Endothelial cell of hepatic sinusoid (primary cell): ENCODE measurements at regions not wholly inside any gene's neighbourhood (a gene's known extent, or its start where the extent isn't known, plus 50 kb on each side); places are given as distances from the start of the nearest gene placed in this dataset.

Source experiments
- in situ Hi-C: cut with HindIII; loops from 2 replicates; pipeline ENCODE4 v1.10.0; 2017; ENCODE audit warnings: low sequenced_read_pairs

GRCh38 chr16:56140645-56141044, 50.6 kb upstream of the GNAO1 start:
- in situ Hi-C loops = no loop called here

DNA sequence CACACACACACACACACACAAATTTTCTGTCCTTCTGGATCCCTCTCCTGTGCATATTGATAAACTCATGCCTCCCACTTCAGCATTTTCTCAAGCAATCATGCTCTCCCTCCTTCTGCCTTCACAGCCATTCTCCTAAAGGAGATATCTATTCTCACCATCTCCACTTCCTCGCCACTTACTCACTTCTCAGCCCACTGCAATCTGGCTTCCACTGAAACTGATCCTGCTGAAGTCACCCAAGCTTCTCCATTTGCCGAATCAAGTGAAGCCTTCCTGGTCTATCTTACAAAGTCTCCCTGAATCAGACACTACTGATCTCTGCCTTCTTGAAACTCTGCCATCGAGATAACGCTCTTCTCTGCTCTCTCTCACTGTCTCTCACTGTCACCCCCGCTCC, 54.0 kb upstream of the GNAO1 start:
- in situ Hi-C loops = no loop called here

DNA sequence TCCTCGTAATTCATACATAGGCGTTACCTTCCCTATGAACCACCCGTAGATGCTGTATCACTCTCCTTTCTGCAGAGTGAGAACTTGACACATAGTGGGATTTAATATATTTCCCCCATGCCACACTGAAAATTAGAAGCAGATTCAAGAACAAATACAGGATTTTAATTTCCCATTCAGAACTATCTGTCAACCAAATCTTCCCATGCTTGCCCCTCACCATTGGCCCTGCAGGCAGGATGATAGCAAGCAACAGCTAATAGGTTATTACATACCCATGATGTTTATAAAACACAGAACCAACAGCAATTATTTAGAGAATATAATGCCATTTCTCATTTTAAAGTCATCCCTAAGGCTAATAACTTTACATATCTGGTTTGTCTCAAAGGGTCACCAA, 55.0 kb upstream of the GNAO1 start:
- in situ Hi-C loops = no loop called here

DNA sequence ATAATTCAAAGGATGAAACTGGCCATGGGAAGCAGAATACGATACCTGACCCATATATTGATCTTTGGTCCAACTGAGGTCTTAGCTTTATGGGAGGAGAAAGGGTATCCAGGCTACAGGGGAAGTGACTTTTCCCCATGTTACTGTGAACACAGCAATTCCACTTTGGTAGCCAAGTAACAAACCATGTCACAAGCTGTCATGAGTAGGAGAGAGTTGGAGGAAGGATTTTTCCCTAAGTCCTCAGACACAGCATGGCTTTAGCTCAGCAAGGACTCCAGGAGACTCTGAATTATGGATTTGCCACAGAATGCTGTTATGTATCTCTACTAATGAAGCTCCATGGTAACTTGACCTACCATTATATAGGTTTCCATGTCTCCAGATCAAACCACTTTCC, 56.5 kb upstream of the GNAO1 start:
- in situ Hi-C loops = no loop called here

- in situ Hi-C loops = no loop called here
Observed at GRCh38 chr16:56125922-56126321, 65.4 kb upstream of the GNAO1 start.

DNA sequence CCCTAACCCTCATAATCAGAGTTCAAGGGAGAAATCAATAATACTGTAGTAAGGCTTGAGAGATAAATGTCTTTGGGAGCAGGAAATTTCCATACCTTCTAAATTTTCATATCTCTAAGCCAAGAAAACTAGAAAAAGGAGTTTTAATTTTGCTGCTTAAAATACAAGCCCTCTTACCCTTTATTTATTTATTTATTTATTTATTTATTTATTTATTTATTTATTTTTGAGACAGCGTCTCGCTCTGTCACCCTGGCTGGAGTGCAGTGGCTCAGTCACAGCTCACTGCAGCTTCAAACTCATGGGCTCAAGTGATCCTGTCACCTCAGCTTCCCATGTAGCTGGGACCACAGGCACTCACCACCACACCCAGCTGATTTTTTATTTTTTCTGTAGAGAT, 69.0 kb upstream of the GNAO1 start:
- in situ Hi-C loops = loop anchor here (25.0 kb wide), 1 partner anchor 360 kb away; no protein-coding TSS in a partner anchor

DNA sequence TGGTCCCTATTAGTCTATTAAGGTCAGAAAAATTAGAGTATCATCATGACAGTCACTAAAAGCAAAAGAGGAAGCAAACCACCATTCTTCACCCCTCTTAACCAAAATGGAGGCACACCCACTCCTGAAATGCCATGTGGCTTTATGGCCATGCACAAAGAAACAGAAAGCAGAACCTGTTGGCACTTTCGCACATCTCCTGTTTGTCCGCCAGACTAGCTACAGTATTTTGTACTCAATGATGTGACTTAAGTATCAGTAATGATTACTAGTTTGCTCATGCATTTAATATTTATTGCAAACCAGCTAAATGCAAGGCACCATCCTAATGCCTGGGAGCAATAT, 70.2 kb upstream of the GNAO1 start:
- in situ Hi-C loops = loop anchor here (25.0 kb wide), 1 partner anchor 359 kb away; no protein-coding TSS in a partner anchor

DNA sequence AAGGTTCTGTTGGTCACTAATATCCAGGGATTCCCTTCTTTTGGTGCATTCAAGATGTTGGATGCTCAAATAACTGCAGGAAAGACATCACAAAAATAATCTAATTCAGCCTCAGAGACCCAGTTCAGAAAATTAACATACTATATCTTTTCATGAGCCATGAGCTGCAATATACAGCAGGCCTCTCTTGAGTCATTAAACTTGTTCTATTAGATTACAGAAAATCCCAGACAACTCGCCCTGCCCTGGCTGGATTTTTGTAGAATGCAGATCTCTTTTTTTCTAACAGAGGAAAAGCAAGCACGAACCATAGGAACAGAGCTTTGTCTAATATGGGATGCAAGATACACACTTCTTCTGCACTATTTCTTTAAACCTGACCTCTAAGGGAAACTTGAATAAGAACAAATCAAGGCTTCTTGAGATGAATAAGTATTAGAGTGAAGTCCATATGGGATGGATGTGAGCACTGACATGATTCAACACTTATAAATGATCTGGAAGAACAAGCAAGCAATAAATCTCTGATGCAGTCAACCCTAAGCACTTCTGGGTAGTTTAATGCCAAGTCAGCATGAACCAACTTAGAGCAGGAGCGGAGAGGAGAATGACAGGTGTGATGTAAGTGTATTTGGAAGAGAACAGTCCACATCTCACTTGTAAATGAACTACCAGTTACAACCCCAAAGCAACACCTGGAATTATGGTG, 70.7 kb upstream of the GNAO1 start:
- in situ Hi-C loops = loop anchor here (25.0 kb wide), 1 partner anchor 358 kb away; no protein-coding TSS in a partner anchor

GRCh38 chr16:56119133-56119532, 72.2 kb upstream of the GNAO1 start:
- in situ Hi-C loops = loop anchor here (25.0 kb wide), 1 partner anchor 357 kb away; no protein-coding TSS in a partner anchor

GRCh38 chr16:56116577-56116964, 74.7 kb upstream of the GNAO1 start:
- in situ Hi-C loops = loop anchor here (25.0 kb wide), 1 partner anchor 354 kb away; no protein-coding TSS in a partner anchor

- in situ Hi-C loops = loop anchor here (25.0 kb wide), 1 partner anchor 354 kb away; no protein-coding TSS in a partner anchor
Observed at GRCh38 chr16:56115817-56116576, 75.3 kb upstream of the GNAO1 start.

DNA sequence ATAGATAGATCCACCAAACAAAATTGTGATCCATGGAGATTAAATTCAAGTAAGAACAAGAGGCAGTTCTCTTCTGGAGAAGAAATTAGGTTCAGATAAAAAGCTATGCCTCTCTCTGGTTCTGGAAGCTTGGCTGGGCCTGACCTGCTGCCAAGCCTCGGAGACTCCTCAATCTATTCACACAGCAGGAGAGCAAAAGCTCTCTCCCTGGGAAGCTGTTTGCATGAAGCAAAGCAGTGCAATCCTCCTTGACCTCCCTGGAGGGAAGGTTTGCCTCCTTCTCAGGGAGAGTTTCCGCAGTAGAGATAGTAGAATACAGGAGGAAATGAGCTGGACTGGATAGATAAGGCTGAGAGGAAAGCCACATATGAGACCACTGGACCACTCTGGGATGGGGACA, 78.1 kb upstream of the GNAO1 start:
- in situ Hi-C loops = loop anchor here (25.0 kb wide), 1 partner anchor 351 kb away; no protein-coding TSS in a partner anchor

DNA sequence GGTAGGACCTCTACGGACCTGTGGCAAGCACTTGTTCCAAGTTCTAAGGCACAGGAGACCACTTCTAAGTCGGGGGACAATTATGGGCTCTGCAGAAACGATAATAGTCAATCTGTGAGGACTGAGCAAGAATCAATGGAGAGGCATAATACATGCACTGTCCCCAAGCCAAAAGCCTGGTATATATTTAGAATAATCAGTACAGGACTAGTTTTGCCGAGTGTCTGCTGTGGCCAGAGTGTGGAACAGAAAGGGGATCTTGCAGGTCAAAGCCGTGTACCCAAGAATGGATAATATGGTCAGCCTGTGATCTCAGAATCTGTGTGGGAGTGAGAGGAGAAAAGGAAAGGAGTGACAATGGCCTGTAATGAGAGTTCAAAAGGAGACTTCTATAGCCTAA, 80.2 kb upstream of the GNAO1 start:
- in situ Hi-C loops = loop anchor here (25.0 kb wide), 1 partner anchor 349 kb away; no protein-coding TSS in a partner anchor

- in situ Hi-C loops = loop anchor here (25.0 kb wide), 1 partner anchor 348 kb away; no protein-coding TSS in a partner anchor
Observed at GRCh38 chr16:56109994-56110393, 81.3 kb upstream of the GNAO1 start.

- in situ Hi-C loops = loop anchor here (25.0 kb wide), 1 partner anchor 347 kb away; no protein-coding TSS in a partner anchor
Observed at GRCh38 chr16:56109205-56109604, 82.1 kb upstream of the GNAO1 start.

DNA sequence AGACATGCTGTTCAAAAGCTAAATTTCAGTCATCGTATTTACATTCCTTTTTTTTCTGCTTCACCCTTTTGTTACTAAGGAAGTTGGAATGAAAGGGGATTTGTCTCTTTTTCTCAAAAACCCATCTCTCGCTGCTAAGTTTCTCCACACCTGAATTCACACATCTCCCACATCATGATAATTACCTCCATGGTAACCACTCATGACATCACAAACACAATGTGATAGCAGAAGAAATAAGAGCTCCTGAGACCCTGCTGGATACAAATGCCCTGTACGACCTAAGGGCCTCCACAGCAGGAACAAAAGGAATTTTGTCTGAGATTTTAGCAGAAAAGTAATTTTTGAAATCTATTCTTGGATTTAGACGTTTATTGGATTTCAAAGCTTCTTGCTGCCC, 82.6 kb upstream of the GNAO1 start:
- in situ Hi-C loops = loop anchor here (25.0 kb wide), 1 partner anchor 346 kb away; no protein-coding TSS in a partner anchor

GRCh38 chr16:56108056-56108471, 83.2 kb upstream of the GNAO1 start:
- in situ Hi-C loops = loop anchor here (25.0 kb wide), 1 partner anchor 346 kb away; no protein-coding TSS in a partner anchor

GRCh38 chr16:56106527-56106926, 84.8 kb upstream of the GNAO1 start:
- in situ Hi-C loops = loop anchor here (25.0 kb wide), 1 partner anchor 344 kb away; no protein-coding TSS in a partner anchor

GRCh38 chr16:56102906-56103305, 88.4 kb upstream of the GNAO1 start:
- in situ Hi-C loops = loop anchor here (25.0 kb wide), 1 partner anchor 341 kb away; no protein-coding TSS in a partner anchor

DNA sequence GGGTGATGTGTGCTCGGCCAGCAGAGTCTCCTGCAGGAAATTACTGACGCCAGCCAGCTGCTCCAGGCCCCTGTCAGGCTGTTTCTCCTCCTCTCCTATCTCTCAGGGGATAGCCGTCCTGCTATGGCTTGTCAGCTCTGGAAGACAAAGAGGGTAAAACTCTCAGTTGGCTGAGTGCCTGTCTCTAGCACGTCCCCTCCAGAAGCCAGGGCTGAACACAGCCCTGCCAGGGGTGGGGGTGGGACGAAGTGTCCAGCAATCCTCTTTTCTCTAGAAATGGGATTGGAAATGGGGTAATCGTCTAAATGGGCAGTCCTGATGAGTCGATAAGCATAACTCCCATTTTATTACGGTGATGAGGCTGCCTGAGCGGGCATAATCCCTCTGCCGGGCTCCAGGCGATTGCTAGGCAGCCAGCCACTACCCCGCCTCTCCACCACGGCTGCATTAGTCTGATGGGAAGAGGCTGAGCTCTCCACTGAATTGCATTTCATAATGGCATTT, 89.1 kb upstream of the GNAO1 start:
- in situ Hi-C loops = loop anchor here (25.0 kb wide), 1 partner anchor 340 kb away; no protein-coding TSS in a partner anchor

- in situ Hi-C loops = loop anchor here (25.0 kb wide), 1 partner anchor 339 kb away; no protein-coding TSS in a partner anchor
Observed at GRCh38 chr16:56101480-56101879, 89.8 kb upstream of the GNAO1 start.
